ENCODE measurements at regions not wholly inside any gene's neighbourhood (a gene's known extent, or its start where the extent isn't known, plus 50 kb on each side); places are given as distances from the start of the nearest gene placed in this dataset.

- no peaks in the 10 kb centered on the region for H3K9me3 ChIP-seq (ENCODE audit: control insufficient read depth, insufficient read depth, low read depth, low read length)
- H3K4me3 ChIP-seq (ENCODE audit: low read depth, low read length): no peak overlapping the region
- no peaks in the 10 kb centered on the region for H3K4me1 ChIP-seq (ENCODE audit: control insufficient read depth, insufficient read depth, low read length)
- ChIA-PET CTCF (no interaction called here), POLR2A (no interaction called here)
- no peaks in the 10 kb centered on the region for H3K36me3 ChIP-seq (ENCODE audit: control insufficient read depth in 2 of 2, insufficient read depth in 1 of 2, low read length in 2 of 2)
- H3K27ac ChIP-seq (ENCODE audit: extremely low read depth, low read depth, low read length): no peak overlapping the region
- TF ChIP-seq ZNF830 (tag by site-specific recombination; IDR thresholded peaks at IDR 0.05; ENCODE audit: low read depth): no peak
- no peak for TF ChIP-seq ZEB2 (tag by site-specific recombination; IDR thresholded peaks at IDR 0.05)
- no peak for TF ChIP-seq ZNF449 (tag by site-specific recombination; IDR thresholded peaks at IDR 0.05)
- TF ChIP-seq ZNF350 (tag by site-specific recombination; IDR thresholded peaks at IDR 0.05): no peak
- TF ChIP-seq PBX3 (CRISPR knock-in tag; IDR thresholded peaks at IDR 0.05): no peak
- TF ChIP-seq ZNF335 (tag by site-specific recombination; conservative IDR thresholded peaks at IDR 0.05): no peak
- TF ChIP-seq BCL6B (tag by site-specific recombination; IDR thresholded peaks at IDR 0.05): no peak
- no peak for TF ChIP-seq ZNF664 (tag by site-specific recombination; IDR thresholded peaks at IDR 0.05)
Observed at GRCh38 chr2:62305421-62306176, 109.7 kb downstream of the B3GNT2 start.

GRCh38 chr2:62304429-62305417, 108.8 kb downstream of the B3GNT2 start:
- CTCF ChIA-PET: no interaction called here
- Histone ChIP-seq H3K9me3 (ENCODE audit: control insufficient read depth, insufficient read depth, low read depth, low read length) (no peaks in the 10 kb centered on the region), H3K36me3 (ENCODE audit: control insufficient read depth in 2 of 2, insufficient read depth in 1 of 2, low read length in 2 of 2) (no peaks in the 10 kb centered on the region), H3K4me3 (ENCODE audit: low read depth, low read length) (no peak overlapping the region), H3K4me1 (ENCODE audit: control insufficient read depth, insufficient read depth, low read length) (no peaks in the 10 kb centered on the region), H3K27ac (ENCODE audit: extremely low read depth, low read depth, low read length) (no peak overlapping the region)
- POLR2A ChIA-PET: no interaction called here
- TF ChIP-seq MYNN (tag by site-specific recombination; IDR thresholded peaks at IDR 0.05; ENCODE audit: borderline replicate concordance) (no peak), ZNF544 (tag by site-specific recombination; IDR thresholded peaks at IDR 0.05) (no peak), ZNF473 (tag by site-specific recombination; IDR thresholded peaks at IDR 0.05) (no peak), ZNF510 (tag by site-specific recombination; IDR thresholded peaks at IDR 0.05; ENCODE audit: insufficient replicate concordance) (no peak), HOXC10 (CRISPR knock-in tag; IDR thresholded peaks at IDR 0.05) (no peak)
- TF ChIP-seq, protein P1, sequence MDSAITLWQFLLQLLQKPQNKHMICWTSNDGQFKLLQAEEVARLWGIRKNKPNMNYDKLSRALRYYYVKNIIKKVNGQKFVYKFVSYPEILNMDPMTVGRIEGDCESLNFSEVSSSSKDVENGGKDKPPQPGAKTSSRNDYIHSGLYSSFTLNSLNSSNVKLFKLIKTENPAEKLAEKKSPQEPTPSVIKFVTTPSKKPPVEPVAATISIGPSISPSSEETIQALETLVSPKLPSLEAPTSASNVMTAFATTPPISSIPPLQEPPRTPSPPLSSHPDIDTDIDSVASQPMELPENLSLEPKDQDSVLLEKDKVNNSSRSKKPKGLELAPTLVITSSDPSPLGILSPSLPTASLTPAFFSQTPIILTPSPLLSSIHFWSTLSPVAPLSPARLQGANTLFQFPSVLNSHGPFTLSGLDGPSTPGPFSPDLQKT (IDR thresholded peaks at IDR 0.05; ENCODE audit: borderline replicate concordance, low read depth, low read length): no peak
- TF ChIP-seq, protein P2, sequence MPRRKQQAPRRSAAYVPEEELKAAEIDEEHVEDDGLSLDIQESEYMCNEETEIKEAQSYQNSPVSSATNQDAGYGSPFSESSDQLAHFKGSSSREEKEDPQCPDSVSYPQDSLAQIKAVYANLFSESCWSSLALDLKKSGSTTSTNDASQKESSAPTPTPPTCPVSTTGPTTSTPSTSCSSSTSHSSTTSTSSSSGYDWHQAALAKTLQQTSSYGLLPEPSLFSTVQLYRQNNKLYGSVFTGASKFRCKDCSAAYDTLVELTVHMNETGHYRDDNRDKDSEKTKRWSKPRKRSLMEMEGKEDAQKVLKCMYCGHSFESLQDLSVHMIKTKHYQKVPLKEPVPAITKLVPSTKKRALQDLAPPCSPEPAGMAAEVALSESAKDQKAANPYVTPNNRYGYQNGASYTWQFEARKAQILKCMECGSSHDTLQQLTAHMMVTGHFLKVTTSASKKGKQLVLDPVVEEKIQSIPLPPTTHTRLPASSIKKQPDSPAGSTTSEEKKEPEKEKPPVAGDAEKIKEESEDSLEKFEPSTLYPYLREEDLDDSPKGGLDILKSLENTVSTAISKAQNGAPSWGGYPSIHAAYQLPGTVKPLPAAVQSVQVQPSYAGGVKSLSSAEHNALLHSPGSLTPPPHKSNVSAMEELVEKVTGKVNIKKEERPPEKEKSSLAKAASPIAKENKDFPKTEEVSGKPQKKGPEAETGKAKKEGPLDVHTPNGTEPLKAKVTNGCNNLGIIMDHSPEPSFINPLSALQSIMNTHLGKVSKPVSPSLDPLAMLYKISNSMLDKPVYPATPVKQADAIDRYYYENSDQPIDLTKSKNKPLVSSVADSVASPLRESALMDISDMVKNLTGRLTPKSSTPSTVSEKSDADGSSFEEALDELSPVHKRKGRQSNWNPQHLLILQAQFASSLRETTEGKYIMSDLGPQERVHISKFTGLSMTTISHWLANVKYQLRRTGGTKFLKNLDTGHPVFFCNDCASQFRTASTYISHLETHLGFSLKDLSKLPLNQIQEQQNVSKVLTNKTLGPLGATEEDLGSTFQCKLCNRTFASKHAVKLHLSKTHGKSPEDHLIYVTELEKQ (tag by site-specific recombination; IDR thresholded peaks at IDR 0.05; ENCODE audit: borderline replicate concordance): no peak

Data from HEK293 (cell line).